PFSK-1 (cell line): ENCODE measurements at regions not wholly inside any gene's neighbourhood (a gene's known extent, or its start where the extent isn't known, plus 50 kb on each side); places are given as distances from the start of the nearest gene placed in this dataset.

Source experiments
- FOXP2 ChIP-seq: optimal IDR thresholded peaks from 2 replicates; pipeline ENCODE3; 2011; ENCODE audit warnings: borderline replicate concordance, control low read depth, inconsistent platforms; ENCODE audit not compliant: insufficient read depth; ENCODE audit errors: extremely low read length, extremely low read depth
- POLR2AphosphoS5 ChIP-seq: IDR thresholded peaks from 2 replicates; pipeline ENCODE4 v1.6.1; 2012; ENCODE audit warnings: low read depth, mild to moderate bottlenecking, control low read depth, low read length, moderate library complexity
- SIN3A ChIP-seq: IDR thresholded peaks from 2 replicates; pipeline ENCODE4 v1.6.1; 2012; ENCODE audit warnings: mild to moderate bottlenecking, low read length, moderate library complexity, borderline replicate concordance; ENCODE audit not compliant: insufficient read depth
- TAF1 ChIP-seq: IDR thresholded peaks from 2 replicates; pipeline ENCODE4 v1.6.1; 2012; ENCODE audit warnings: low read length, control low read depth, borderline replicate concordance; ENCODE audit not compliant: insufficient read depth
- TF ChIP-seq, protein P1 (sequence below), 2 experiments: IDR thresholded peaks; 2 replicates each; pipeline versions ENCODE4 v1.6.1 to v1.8.0; 2011 to 2012; ENCODE audit warnings: low read depth in 2 of 2, low read length in 2 of 2, control low read depth in 1 of 2, inconsistent platforms in 1 of 2, mild to moderate bottlenecking in 1 of 2, moderate library complexity in 1 of 2; ENCODE audit not compliant: insufficient read depth in 1 of 2

DNA sequence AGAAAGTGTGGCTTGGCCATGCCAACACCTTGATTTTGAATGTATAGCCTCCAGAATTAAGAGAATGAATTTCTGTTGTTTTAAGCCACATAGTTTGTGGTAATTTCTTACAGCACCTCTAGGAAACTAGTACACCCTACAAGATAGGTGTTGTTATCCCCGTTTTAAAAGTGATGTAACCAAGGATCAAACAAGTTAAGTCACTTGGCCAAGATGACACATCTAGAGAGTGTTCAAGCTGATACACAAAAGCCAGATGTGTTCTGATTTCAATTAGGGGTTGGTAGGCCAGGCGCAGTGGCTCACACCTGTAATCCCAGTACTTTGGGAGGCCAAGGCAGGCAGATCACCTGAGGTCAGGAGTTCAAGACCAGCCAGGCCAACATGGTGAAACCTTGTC, 396.5 kb upstream of the SOX9 start:
- TF ChIP-seq FOXP2 (no peak), SIN3A (no peak), TAF1 (no peak), POLR2AphosphoS5 (no peak)
- TF ChIP-seq, protein P1, sequence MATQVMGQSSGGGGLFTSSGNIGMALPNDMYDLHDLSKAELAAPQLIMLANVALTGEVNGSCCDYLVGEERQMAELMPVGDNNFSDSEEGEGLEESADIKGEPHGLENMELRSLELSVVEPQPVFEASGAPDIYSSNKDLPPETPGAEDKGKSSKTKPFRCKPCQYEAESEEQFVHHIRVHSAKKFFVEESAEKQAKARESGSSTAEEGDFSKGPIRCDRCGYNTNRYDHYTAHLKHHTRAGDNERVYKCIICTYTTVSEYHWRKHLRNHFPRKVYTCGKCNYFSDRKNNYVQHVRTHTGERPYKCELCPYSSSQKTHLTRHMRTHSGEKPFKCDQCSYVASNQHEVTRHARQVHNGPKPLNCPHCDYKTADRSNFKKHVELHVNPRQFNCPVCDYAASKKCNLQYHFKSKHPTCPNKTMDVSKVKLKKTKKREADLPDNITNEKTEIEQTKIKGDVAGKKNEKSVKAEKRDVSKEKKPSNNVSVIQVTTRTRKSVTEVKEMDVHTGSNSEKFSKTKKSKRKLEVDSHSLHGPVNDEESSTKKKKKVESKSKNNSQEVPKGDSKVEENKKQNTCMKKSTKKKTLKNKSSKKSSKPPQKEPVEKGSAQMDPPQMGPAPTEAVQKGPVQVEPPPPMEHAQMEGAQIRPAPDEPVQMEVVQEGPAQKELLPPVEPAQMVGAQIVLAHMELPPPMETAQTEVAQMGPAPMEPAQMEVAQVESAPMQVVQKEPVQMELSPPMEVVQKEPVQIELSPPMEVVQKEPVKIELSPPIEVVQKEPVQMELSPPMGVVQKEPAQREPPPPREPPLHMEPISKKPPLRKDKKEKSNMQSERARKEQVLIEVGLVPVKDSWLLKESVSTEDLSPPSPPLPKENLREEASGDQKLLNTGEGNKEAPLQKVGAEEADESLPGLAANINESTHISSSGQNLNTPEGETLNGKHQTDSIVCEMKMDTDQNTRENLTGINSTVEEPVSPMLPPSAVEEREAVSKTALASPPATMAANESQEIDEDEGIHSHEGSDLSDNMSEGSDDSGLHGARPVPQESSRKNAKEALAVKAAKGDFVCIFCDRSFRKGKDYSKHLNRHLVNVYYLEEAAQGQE (IDR thresholded peaks at IDR 0.05; ENCODE audit: insufficient read depth in 1 of 2, low read depth in 2 of 2, low read length in 2 of 2) = no peak

DNA sequence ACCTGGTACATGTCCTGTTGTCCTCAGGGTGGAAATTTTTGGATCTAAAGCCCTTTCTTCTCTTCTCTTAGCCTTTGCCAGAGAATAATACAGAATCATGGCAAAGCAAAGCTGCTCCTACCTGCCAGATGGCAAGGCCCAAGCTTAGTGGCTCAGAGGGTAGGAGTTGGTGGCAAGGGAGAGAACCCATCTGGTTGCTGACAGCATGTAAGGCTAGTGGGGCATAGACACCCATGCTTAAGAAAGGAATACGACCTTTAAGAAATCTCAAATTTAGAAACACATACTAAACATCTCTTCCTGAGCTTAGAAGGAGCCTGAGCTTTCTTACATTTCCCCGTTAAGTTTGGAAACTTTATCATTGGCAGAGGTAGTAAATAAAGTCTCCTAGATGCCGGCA, 395.0 kb upstream of the SOX9 start:
- TF ChIP-seq SIN3A (no peak), POLR2AphosphoS5 (no peak), FOXP2 (no peak), TAF1 (no peak)
- TF ChIP-seq, protein P1 (IDR thresholded peaks at IDR 0.05; ENCODE audit: insufficient read depth in 1 of 2, low read depth in 2 of 2, low read length in 2 of 2) = no peak

DNA sequence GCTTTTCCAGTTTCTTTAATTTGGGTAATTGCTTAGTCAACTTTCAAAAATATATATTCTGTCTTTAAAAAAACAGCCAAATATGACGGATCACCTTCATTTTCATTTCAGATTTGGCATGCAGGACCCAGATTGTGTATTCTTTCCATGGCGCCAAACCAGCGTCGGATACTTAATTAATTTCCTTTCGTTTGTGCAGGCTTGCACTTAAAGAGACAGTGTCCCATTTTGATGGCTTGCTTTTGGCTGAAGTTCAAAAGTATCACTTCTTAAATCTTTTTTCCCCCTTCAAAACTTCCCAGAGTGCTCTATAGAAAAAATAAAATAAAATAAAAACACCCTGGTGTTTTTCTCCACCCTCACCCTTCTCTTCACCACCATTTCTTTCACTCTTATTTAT, 394.5 kb upstream of the SOX9 start:
- TF ChIP-seq FOXP2 (no peak), SIN3A (no peak), TAF1 (no peak), POLR2AphosphoS5 (no peak)
- TF ChIP-seq, protein P1 (IDR thresholded peaks at IDR 0.05; ENCODE audit: insufficient read depth in 1 of 2, low read depth in 2 of 2, low read length in 2 of 2) = no peak

DNA sequence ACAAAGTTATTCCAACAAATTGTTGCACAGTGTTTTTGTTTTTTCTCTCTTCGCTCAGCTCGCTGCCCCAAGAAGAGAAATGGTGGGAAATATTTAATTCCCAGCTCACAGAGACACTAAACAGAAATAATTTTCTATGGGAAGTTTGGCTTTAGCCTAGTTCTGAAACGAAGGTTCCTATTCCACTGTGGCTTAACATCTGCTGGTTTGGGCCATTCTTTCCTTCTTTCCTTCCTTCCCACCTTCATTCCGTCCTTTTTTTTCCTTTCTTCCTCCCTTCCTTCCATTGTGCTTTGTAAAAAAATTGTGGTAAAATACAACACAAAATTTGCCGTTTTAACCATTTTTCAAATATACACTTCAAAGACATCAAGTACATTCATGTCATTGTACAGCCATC, 393.5 kb upstream of the SOX9 start:
- TF ChIP-seq TAF1 = no peak
- no peak for TF ChIP-seq POLR2AphosphoS5
- TF ChIP-seq, protein P1 (IDR thresholded peaks at IDR 0.05; ENCODE audit: insufficient read depth in 1 of 2, low read depth in 2 of 2, low read length in 2 of 2) = no peak
- no peak for TF ChIP-seq SIN3A
- TF ChIP-seq FOXP2 = no peak

DNA sequence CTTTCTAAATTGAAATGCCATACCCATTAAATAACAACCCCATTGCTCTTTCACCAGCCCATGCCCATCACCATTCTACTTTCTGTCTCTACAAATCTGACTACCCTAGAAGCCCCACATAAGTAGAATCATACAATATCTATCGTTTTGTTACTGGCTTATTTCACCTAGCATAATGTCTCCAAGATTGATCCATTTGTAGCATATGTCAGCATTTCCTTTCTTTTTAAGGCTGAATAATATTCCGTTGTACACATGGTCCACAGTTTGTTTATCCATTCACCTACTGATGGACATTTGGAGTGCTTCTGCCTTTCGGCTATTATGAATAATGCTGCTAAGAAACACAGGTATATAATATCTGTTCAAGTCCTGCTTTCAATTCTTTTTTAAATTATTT, 393.1 kb upstream of the SOX9 start:
- TF ChIP-seq, protein P1 (IDR thresholded peaks at IDR 0.05; ENCODE audit: insufficient read depth in 1 of 2, low read depth in 2 of 2, low read length in 2 of 2) = no peak
- no peak for TF ChIP-seq POLR2AphosphoS5
- TF ChIP-seq SIN3A = no peak
- TF ChIP-seq TAF1 = no peak
- no peak for TF ChIP-seq FOXP2
